H9 (cell line): ENCODE measurements at regions not wholly inside any gene's neighbourhood (a gene's known extent, or its start where the extent isn't known, plus 50 kb on each side); places are given as distances from the start of the nearest gene placed in this dataset.

Experiments used
- DNase-seq: peaks from one replicate; pipeline ENCODE4 v3.0.0-alpha.2; 2017
- H2AFZ ChIP-seq: one replicate; pipeline ENCODE4 v1.6.1; 2013; ENCODE audit warnings: mild to moderate bottlenecking, low read length, control low read depth, moderate library complexity
- H2AK5ac ChIP-seq: 2 replicates; pipeline ENCODE4 v1.6.1; 2013; ENCODE audit warnings: low read length, control low read depth, mixed read lengths; ENCODE audit not compliant: insufficient read length
- H2BK120ac ChIP-seq: one replicate; pipeline ENCODE4 v1.6.1; 2013; ENCODE audit warnings: low read depth, mild to moderate bottlenecking, low read length, control low read depth, inconsistent platforms; ENCODE audit not compliant: poor library complexity, severe bottlenecking
- H2BK12ac ChIP-seq: 2 replicates; pipeline ENCODE4 v1.6.1; 2013; ENCODE audit warnings: low read length, control low read depth, mixed read lengths, low read depth; ENCODE audit not compliant: insufficient read length
- H2BK15ac ChIP-seq: 2 replicates; pipeline ENCODE4 v1.6.1; 2013; ENCODE audit warnings: low read depth, low read length, control low read depth
- H2BK20ac ChIP-seq: one replicate; pipeline ENCODE4 v1.6.1; 2013; ENCODE audit warnings: low read depth, mild to moderate bottlenecking, low read length, control low read depth, inconsistent platforms; ENCODE audit not compliant: poor library complexity, severe bottlenecking
- H2BK5ac ChIP-seq: 2 replicates; pipeline ENCODE4 v1.6.1; 2013; ENCODE audit warnings: low read length, control low read depth, mixed read lengths; ENCODE audit not compliant: insufficient read length
- H3K14ac ChIP-seq: 2 replicates; pipeline ENCODE4 v1.6.1; 2013; ENCODE audit warnings: low read length, control low read depth; ENCODE audit not compliant: insufficient read depth
- H3K18ac ChIP-seq: 2 replicates; pipeline ENCODE4 v1.6.1; 2013; ENCODE audit warnings: low read depth, mild to moderate bottlenecking, mixed read lengths, low read length, control low read depth; ENCODE audit not compliant: insufficient read length
- H3K23ac ChIP-seq: 2 replicates; pipeline ENCODE4 v1.6.1; 2013; ENCODE audit warnings: low read length, control low read depth, mixed read lengths, low read depth; ENCODE audit not compliant: insufficient read length
- H3K23me2 ChIP-seq: 2 replicates; pipeline ENCODE4 v1.6.1; 2013; ENCODE audit warnings: low read depth, mild to moderate bottlenecking, mixed read lengths, low read length, control low read depth; ENCODE audit not compliant: insufficient read length, poor library complexity, severe bottlenecking
- H3K27ac ChIP-seq: 2 replicates; pipeline ENCODE4 v1.5.1; 2013; ENCODE audit warnings: low read length, control low read depth, mixed read lengths, low read depth; ENCODE audit not compliant: insufficient read length
- H3K27me3 ChIP-seq: 2 replicates; pipeline ENCODE4 v1.6.1; 2013; ENCODE audit warnings: low read length, control low read depth, inconsistent platforms; ENCODE audit not compliant: insufficient read depth
- H3K4ac ChIP-seq: 2 replicates; pipeline ENCODE4 v1.6.1; 2013; ENCODE audit warnings: low read depth, mild to moderate bottlenecking, control low read depth, inconsistent platforms, low read length, moderate library complexity
- H3K4me1 ChIP-seq: 2 replicates; pipeline ENCODE4 v1.6.1; 2013; ENCODE audit warnings: low read length, control low read depth, inconsistent platforms; ENCODE audit not compliant: insufficient read depth
- H3K4me2 ChIP-seq: 2 replicates; pipeline ENCODE4 v1.6.1; 2013; ENCODE audit warnings: low read length, control low read depth, mixed read lengths; ENCODE audit not compliant: insufficient read length, insufficient read depth
- H3K56ac ChIP-seq: 2 replicates; pipeline ENCODE4 v1.6.1; 2013; ENCODE audit warnings: low read depth, mild to moderate bottlenecking, mixed read lengths, low read length, control low read depth; ENCODE audit not compliant: insufficient read length
- H3K79me1 ChIP-seq: 2 replicates; pipeline ENCODE4 v1.6.1; 2013; ENCODE audit warnings: low read depth, mild to moderate bottlenecking, moderate library complexity, low read length, control low read depth, inconsistent platforms; ENCODE audit not compliant: insufficient read depth, poor library complexity, severe bottlenecking
- H3K79me2 ChIP-seq: 2 replicates; pipeline ENCODE4 v1.6.1; 2013; ENCODE audit warnings: low read length, control low read depth, inconsistent platforms; ENCODE audit not compliant: insufficient read depth
- H3K9ac ChIP-seq: 2 replicates; pipeline ENCODE4 v1.6.1; 2013; ENCODE audit warnings: low read length, control low read depth, mixed read lengths; ENCODE audit not compliant: insufficient read length; ENCODE audit errors: extremely low read depth
- H3K9me3 ChIP-seq: one replicate; pipeline ENCODE4 v1.6.1; 2013; ENCODE audit warnings: low read depth, low read length, inconsistent platforms; ENCODE audit not compliant: control insufficient read depth
- H3T11ph ChIP-seq: one replicate; pipeline ENCODE4 v1.6.1; 2013; ENCODE audit warnings: mild to moderate bottlenecking, low read length, control low read depth, inconsistent platforms
- H4K20me1 ChIP-seq: one replicate; pipeline ENCODE4 v1.6.1; 2013; ENCODE audit not compliant: control insufficient read depth, insufficient read length, insufficient read depth
- H4K5ac ChIP-seq: 2 replicates; pipeline ENCODE4 v1.6.1; 2013; ENCODE audit warnings: low read depth, mild to moderate bottlenecking, mixed read lengths, low read length, control low read depth; ENCODE audit not compliant: insufficient read length
- H4K8ac ChIP-seq: replicated peaks from 2 replicates; pipeline ENCODE4 v1.6.1; 2013; ENCODE audit warnings: low read length, control low read depth, mixed read lengths, low read depth; ENCODE audit not compliant: insufficient read length
- H4K91ac ChIP-seq: 2 replicates; pipeline ENCODE4 v1.6.1; 2013; ENCODE audit warnings: low read depth, mild to moderate bottlenecking, moderate library complexity, mixed read lengths, low read length, control low read depth; ENCODE audit not compliant: insufficient read length
- H3K27ac Mint-ChIP-seq, 3 experiments: 2 replicates in 2 of 3; 3 replicates in 1 of 3; pipeline ENCODE4 v1.8.0; 2020 to 2021; ENCODE audit warnings: mixed read lengths in 3 of 3, mild to moderate bottlenecking in 1 of 3, moderate library complexity in 1 of 3
- H3K27me3 Mint-ChIP-seq: 2 replicates; pipeline ENCODE4 v1.8.0; 2021; ENCODE audit warnings: low read depth, mild to moderate bottlenecking, moderate library complexity, mixed read lengths
- H3K36me3 Mint-ChIP-seq, 3 experiments: 2 replicates in 2 of 3; 3 replicates in 1 of 3; pipeline ENCODE4 v1.8.0; 2020 to 2021; ENCODE audit warnings: low read depth in 3 of 3, mixed read lengths in 3 of 3; ENCODE audit not compliant: insufficient read depth in 1 of 3
- H3K4me1 Mint-ChIP-seq, 2 experiments: 2 replicates each; pipeline ENCODE4 v1.8.0; 2020; ENCODE audit warnings: mixed read lengths in 2 of 2
- H3K4me3 Mint-ChIP-seq, 2 experiments: 2 replicates in 1 of 2; 3 replicates in 1 of 2; pipeline ENCODE4 v1.8.0; 2020 to 2021; ENCODE audit warnings: mild to moderate bottlenecking in 2 of 2, mixed read lengths in 2 of 2, moderate library complexity in 1 of 2
- H3K9me3 Mint-ChIP-seq, 2 experiments: 2 replicates in 1 of 2; 3 replicates in 1 of 2; pipeline ENCODE4 v1.8.0; 2020; ENCODE audit warnings: mild to moderate bottlenecking in 2 of 2, mixed read lengths in 2 of 2, moderate library complexity in 1 of 2
- WGBS: extraction: QIAGEN DNeasy Blood & Tissue Kit; methylation state at CpG from one replicate; pipeline ENCODE4 v1.1.7; 2013; ENCODE audit warnings: missing lambda C conversion rate, low lambda C conversion rate, mixed read lengths; ENCODE audit not compliant: insufficient read length; ENCODE audit errors: extremely low coverage; 5-methylcytosine and 5-hydroxymethylcytosine counted together
- TF ChIP-seq, protein P1 (sequence below): fragments of 200-600 bp; sonication (generic); conservative IDR thresholded peaks from 3 replicates; pipeline ENCODE4 v1.8.0; 2021; ENCODE audit warnings: antibody characterized with exemption, mild to moderate bottlenecking

DNA sequence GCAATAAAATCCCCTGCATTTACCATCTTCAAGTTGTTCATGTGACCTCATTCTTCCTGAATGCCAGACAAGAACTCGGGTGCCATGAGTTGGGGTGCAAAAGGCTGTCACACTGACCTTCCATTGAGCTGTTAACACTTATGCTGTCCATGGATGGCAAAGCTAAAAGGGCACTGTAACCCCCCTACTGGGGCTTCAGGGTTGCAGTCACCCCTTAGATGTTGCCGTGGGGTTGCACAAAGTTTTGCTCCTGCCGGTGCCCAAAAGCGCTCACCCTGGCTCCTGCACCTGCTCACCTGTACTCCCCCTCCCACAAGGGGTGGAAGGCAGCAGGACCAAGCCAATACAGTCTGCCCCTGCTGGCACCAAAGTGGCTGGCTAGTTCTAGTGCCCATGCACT, 208.2 kb downstream of the RHOU start:
- no peak overlapping the region for H3K4me3 Mint-ChIP-seq
- H3K4me1 ChIP-seq, result no peaks in the 10 kb centered on the region
- no peak overlapping the region for H2AFZ ChIP-seq
- H3K18ac ChIP-seq, result no peak overlapping the region
- H3K79me1 ChIP-seq, result no peaks in the 10 kb centered on the region
- no peaks in the 10 kb centered on the region for H3K9me3 ChIP-seq
- no peak overlapping the region for H2BK5ac ChIP-seq
- H3T11ph ChIP-seq, result no peak overlapping the region
- no peaks in the 10 kb centered on the region for H3K36me3 Mint-ChIP-seq
- H2AK5ac ChIP-seq, result no peak overlapping the region
- WGBS, result no CpG with 5 or more reads among the region's 4 CpGs
- DNase-seq, result no peak
- H3K4me1 Mint-ChIP-seq, result peaks cover 41 to 47% of the 10 kb centered on the region in 2 experiments
- H2BK120ac ChIP-seq, result no peak overlapping the region
- no peak overlapping the region for H3K27ac Mint-ChIP-seq
- no peaks in the 10 kb centered on the region; a peak in 1 of 5 replicates for H3K9me3 Mint-ChIP-seq
- TF ChIP-seq, protein P1, sequence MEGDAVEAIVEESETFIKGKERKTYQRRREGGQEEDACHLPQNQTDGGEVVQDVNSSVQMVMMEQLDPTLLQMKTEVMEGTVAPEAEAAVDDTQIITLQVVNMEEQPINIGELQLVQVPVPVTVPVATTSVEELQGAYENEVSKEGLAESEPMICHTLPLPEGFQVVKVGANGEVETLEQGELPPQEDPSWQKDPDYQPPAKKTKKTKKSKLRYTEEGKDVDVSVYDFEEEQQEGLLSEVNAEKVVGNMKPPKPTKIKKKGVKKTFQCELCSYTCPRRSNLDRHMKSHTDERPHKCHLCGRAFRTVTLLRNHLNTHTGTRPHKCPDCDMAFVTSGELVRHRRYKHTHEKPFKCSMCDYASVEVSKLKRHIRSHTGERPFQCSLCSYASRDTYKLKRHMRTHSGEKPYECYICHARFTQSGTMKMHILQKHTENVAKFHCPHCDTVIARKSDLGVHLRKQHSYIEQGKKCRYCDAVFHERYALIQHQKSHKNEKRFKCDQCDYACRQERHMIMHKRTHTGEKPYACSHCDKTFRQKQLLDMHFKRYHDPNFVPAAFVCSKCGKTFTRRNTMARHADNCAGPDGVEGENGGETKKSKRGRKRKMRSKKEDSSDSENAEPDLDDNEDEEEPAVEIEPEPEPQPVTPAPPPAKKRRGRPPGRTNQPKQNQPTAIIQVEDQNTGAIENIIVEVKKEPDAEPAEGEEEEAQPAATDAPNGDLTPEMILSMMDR, result no peak
- H4K91ac ChIP-seq, result no peak overlapping the region
- no peaks in the 10 kb centered on the region for H3K23me2 ChIP-seq
- H3K4ac ChIP-seq, result no peak overlapping the region
- no peak overlapping the region for H2BK15ac ChIP-seq
- peaks cover 7% of the 10 kb centered on the region for H3K27me3 Mint-ChIP-seq
- H3K27me3 ChIP-seq, result no peaks in the 10 kb centered on the region
- H3K79me2 ChIP-seq, result no peaks in the 10 kb centered on the region
- H3K4me2 ChIP-seq, result no peak overlapping the region
- no peaks in the 10 kb centered on the region for H4K20me1 ChIP-seq
- no peak overlapping the region for H3K14ac ChIP-seq
- no peak overlapping the region for H2BK20ac ChIP-seq
- H4K5ac ChIP-seq, result no peak overlapping the region
- H4K8ac ChIP-seq, result no peak overlapping the region
- no peak overlapping the region for H2BK12ac ChIP-seq
- H3K56ac ChIP-seq, result no peak overlapping the region
- H3K9ac ChIP-seq, result no peak overlapping the region
- H3K27ac ChIP-seq, result no peak overlapping the region
- no peak overlapping the region for H3K23ac ChIP-seq
